ENCODE measurements at regions not wholly inside any gene's neighbourhood (a gene's known extent, or its start where the extent isn't known, plus 50 kb on each side); places are given as distances from the start of the nearest gene placed in this dataset.

GRCh38 chr2:189933041-189933440 lies 129.5 kb downstream of the MSTN start:
- TF ChIP-seq CTCF (IDR thresholded peaks at IDR 0.05; ENCODE audit: control extremely low read depth in 1 of 3, insufficient read depth in 1 of 3, low read depth in 1 of 3, low read length in 3 of 3) (no peak), CEBPB (IDR thresholded peaks at IDR 0.05; ENCODE audit: low read depth, low read length) (no peak), SRF (IDR thresholded peaks at IDR 0.05; ENCODE audit: low read depth, low read length) (no peak), POLR2A (IDR thresholded peaks at IDR 0.05; ENCODE audit: control extremely low read depth in 1 of 2, low read depth in 2 of 2, low read length in 2 of 2) (no peak), EP300 (IDR thresholded peaks at IDR 0.05; ENCODE audit: borderline replicate concordance in 1 of 2, low read depth in 2 of 2, low read length in 2 of 2) (no peak), JUND (IDR thresholded peaks at IDR 0.05; ENCODE audit: low read length) (no peak), MAX (IDR thresholded peaks at IDR 0.05) (no peak), POLR2AphosphoS5 (IDR thresholded peaks at IDR 0.05; ENCODE audit: low read depth, low read length) (no peak)
